Left ventricle myocardium inferior (tissue), 1 donor: ENCODE measurements at regions not wholly inside any gene's neighbourhood (a gene's known extent, or its start where the extent isn't known, plus 50 kb on each side); places are given as distances from the start of the nearest gene placed in this dataset.

Source experiments
- DNase-seq: peaks from one replicate; pipeline ENCODE4 v3.0.0-alpha.2; 2020
- H3K27ac ChIP-seq: fragments of 200-600 bp; replicated peaks from 2 replicates; pipeline ENCODE4 v1.8.0; 2021
- H3K27me3 ChIP-seq: fragments of 200-600 bp; 2 replicates; pipeline ENCODE4 v1.8.0; 2021; ENCODE audit warnings: low read depth
- H3K36me3 ChIP-seq: fragments of 200-600 bp; 2 replicates; pipeline ENCODE4 v1.8.0; 2021
- H3K4me1 ChIP-seq: fragments of 200-600 bp; 2 replicates; pipeline ENCODE4 v1.8.0; 2021
- H3K4me3 ChIP-seq: fragments of 200-600 bp; 2 replicates; pipeline ENCODE4 v1.8.0; 2021; ENCODE audit warnings: mild to moderate bottlenecking, moderate library complexity
- H3K9me3 ChIP-seq: fragments of 200-600 bp; replicated peaks from 2 replicates; pipeline ENCODE4 v1.8.0; 2021
- CTCF ChIP-seq: fragments of 200-600 bp; IDR thresholded peaks from 2 replicates; pipeline ENCODE4 v1.8.0; 2021; ENCODE audit warnings: antibody characterized with exemption, mild to moderate bottlenecking, borderline replicate concordance
- intact Hi-C: fragments of 100-400 bp; cut with micrococcal nuclease; formaldehyde crosslinking; loops from one replicate; pipeline ENCODE4 v1.11.0; 2022
- donor health status: DM: no; HTN: yes; CAD: no; lungs with severe emphysema.

DNA sequence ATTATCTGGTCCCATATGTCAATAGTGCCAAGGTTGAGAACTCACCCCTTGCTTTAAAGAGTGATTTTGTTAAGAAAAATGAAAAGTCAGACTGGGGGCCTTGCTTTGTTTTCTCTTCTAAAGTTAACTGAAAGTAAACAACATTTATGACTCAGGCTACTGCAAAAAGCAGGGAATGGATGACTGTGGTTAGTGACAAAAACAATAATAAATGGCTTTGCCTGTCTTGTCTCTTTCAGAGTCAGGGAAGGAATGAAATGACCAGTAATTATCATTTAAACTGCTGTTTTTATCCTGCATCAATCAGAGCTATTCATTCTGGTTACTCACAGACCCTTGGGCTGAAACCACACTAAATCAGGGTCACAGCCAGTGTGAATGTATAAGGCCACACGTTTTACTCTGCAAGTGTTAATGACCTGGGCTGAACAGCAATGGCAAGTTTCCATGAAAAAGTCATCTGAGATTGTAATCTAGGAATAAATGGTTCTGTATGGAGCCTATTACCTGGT lies 112.2 kb downstream of the ZNF608 start:
- Histone ChIP-seq H3K36me3 (peaks cover 23% of the 10 kb centered on the region), H3K27me3 (no peaks in the 10 kb centered on the region), H3K4me1 (peaks cover 7% of the 10 kb centered on the region), H3K4me3 (no peak overlapping the region), H3K9me3 (no peaks in the 10 kb centered on the region), H3K27ac (no peak overlapping the region)
- no peak for DNase-seq
- no peak for TF ChIP-seq CTCF
- intact Hi-C loops: no loop called here

DNA sequence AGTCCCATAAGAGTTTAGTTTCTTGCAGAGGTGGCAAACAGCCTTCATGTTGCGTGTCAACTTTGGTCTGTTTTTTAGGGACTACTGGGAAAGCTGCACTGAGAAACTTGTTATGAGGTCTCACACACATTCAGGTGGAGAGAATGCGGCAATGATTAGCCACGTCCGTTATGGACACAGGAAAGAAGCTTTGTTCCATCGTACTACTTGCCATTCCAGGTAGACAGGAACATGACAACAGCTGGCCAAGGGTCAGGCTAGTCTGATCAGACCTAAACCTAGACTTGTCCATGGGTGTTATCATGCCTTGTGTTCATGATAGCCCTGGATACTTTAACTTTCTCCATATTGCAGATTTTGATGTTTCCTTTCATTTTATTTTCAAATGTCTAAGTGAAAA lies 113.2 kb downstream of the ZNF608 start:
- no peak for TF ChIP-seq CTCF

DNA sequence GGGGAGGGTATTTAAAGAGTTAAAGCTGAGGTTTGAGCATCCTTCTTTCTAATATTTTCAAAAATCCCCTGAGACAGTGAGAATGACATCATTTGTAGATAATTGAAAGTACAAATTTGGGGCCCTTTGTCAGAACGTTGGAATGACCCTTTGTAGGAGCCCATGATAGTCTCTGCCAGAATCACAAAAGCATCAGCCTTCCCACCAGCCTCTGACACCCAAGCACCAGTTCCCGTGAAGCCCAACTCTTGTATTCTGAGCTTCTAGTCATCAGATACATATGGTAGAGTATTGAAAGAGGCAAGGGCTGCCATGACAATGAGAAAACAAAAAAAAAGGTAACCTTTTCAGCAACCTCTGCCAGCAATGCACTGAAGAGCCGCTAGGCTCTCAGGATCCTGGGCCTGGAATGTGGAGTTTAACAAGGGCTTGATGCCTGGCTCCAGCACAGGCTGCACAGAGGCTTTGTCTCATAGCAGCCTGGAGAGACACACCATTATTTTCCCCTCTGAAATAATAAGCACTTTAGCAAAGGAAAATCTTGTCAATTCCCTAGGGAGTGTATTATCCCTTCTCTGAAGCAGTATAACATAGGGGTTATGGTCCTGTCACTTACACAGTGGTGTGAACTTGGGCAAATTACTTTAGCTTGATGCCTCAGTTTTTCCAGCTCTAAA lies 114.4 kb downstream of the ZNF608 start:
- Histone ChIP-seq H3K4me1 (peaks cover 7% of the 10 kb centered on the region), H3K4me3 (no peak overlapping the region), H3K27ac (no peak overlapping the region), H3K27me3 (no peaks in the 10 kb centered on the region), H3K36me3 (peaks cover 7% of the 10 kb centered on the region), H3K9me3 (no peaks in the 10 kb centered on the region)
- intact Hi-C loops: no loop called here
- TF ChIP-seq CTCF: no peak
- no peak for DNase-seq

More for the DNA sequence above, 113.2 kb downstream of the ZNF608 start:
- Histone ChIP-seq H3K27me3 (no peaks in the 10 kb centered on the region), H3K36me3 (peaks cover 12% of the 10 kb centered on the region), H3K9me3 (no peaks in the 10 kb centered on the region), H3K4me1 (peaks cover 7% of the 10 kb centered on the region), H3K4me3 (no peak overlapping the region), H3K27ac (no peak overlapping the region)
- no peak for DNase-seq
- intact Hi-C loops: no loop called here

- Histone ChIP-seq H3K36me3 (peaks cover 3% of the 10 kb centered on the region), H3K27me3 (no peaks in the 10 kb centered on the region), H3K27ac (no peak overlapping the region), H3K4me3 (no peak overlapping the region), H3K4me1 (peaks cover 7% of the 10 kb centered on the region), H3K9me3 (no peaks in the 10 kb centered on the region)
- DNase-seq: no peak
- TF ChIP-seq CTCF: no peak
- intact Hi-C loops: no loop called here
Measured at GRCh38 chr5:124630767-124631704, 115.4 kb downstream of the ZNF608 start.

- Histone ChIP-seq H3K36me3 (no peaks in the 10 kb centered on the region), H3K4me1 (no peaks in the 10 kb centered on the region), H3K9me3 (no peaks in the 10 kb centered on the region), H3K4me3 (no peak overlapping the region), H3K27ac (no peak overlapping the region), H3K27me3 (no peaks in the 10 kb centered on the region)
- intact Hi-C loops: no loop called here
- DNase-seq: no peak
- no peak for TF ChIP-seq CTCF
Measured at GRCh38 chr5:124628721-124629596, 117.5 kb downstream of the ZNF608 start.
